ENCODE measurements at regions not wholly inside any gene's neighbourhood (a gene's known extent, or its start where the extent isn't known, plus 50 kb on each side); places are given as distances from the start of the nearest gene placed in this dataset.

DNA sequence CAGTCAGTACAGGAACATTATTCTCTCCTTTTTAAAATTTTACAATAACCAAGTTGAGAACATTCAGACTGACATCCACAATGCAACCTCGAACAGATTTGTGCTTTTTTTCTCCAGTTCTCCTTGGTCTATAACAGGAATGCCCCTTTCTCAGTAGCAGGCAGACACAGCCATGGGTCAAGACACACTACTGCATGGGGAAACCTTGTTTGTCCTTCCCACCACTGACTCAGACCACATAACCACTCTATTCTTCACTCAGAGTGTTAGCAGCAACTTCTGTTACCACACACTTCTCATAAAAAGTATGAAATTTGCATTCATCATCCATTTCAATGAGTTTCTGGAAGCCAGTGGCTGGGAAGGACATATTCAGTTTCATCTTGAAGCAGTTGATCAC lies 421.7 kb downstream of the ADRA2A start (continued):
- TF ChIP-seq ASH2L (IDR thresholded peaks at IDR 0.05; ENCODE audit: low read length), result no peak

DNA sequence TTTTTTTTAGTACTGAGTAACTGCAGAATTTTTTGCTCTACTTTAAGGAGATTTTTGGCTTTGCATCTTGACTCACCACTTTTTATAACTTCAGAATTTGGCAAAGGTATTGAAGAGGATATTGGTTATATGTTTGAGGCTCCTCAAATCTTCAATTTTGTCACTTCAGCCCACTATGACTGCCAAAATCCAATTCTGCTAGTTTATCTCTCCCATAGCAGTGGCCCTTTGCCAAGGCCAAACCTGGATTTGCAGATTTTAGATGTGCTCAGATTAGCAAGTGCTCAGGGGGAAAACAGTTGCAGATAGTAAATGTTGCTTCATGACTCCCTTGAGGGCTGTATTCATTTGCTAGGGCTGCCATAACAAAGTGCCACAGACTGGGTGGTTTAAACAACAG lies 427.5 kb downstream of the ADRA2A start:
- Histone ChIP-seq H3K36me3 (ENCODE audit: control insufficient read depth in 2 of 4, insufficient read depth in 4 of 4, low read length in 3 of 4) (peaks cover 0 to 17% (median 0%) of the 10 kb centered on the region in 4 experiments; a peak in 3 of 8 replicates), H3K9ac (replicated peaks in 1 of 4; ENCODE audit: extremely low read depth in 1 of 4, low read depth in 3 of 4, low read length in 3 of 4) (no peak overlapping the region), H2BK15ac (ENCODE audit: low read length) (no peak overlapping the region), H3K4ac (replicated peaks; ENCODE audit: insufficient read length, low read depth, low read length) (no peak overlapping the region), H2AFZ (ENCODE audit: low read length) (no peak overlapping the region), H2AK5ac (ENCODE audit: low read depth, low read length) (no peak overlapping the region), H2BK12ac (ENCODE audit: low read depth, low read length) (no peak overlapping the region), H3K4me1 (replicated peaks in 1 of 4; ENCODE audit: control insufficient read depth in 3 of 4, insufficient read depth in 4 of 4, low read length in 3 of 4) (peaks cover 3 to 11% (median 7%) of the 10 kb centered on the region in 4 experiments), H4K8ac (ENCODE audit: extremely low read depth, insufficient read depth, low read length) (no peak overlapping the region), H3K9me3 (ENCODE audit: insufficient read depth in 2 of 2, low read depth in 1 of 2, low read length in 1 of 2) (peaks cover 17 to 18% of the 10 kb centered on the region in 2 experiments), H2BK120ac (replicated peaks; ENCODE audit: low read depth, low read length) (no peak overlapping the region), H3K23ac (ENCODE audit: insufficient read length) (no peak overlapping the region), H3K18ac (ENCODE audit: extremely low read depth, low read length) (no peak overlapping the region), H3K27me3 (replicated peaks in 1 of 4; ENCODE audit: control insufficient read depth in 3 of 4, extremely low read depth in 1 of 4, insufficient read depth in 3 of 4, low read length in 3 of 4) (no peaks in the 10 kb centered on the region), H2BK20ac (ENCODE audit: low read length) (no peak overlapping the region), H2BK5ac (ENCODE audit: low read depth, low read length) (no peak overlapping the region), H3K23me2 (ENCODE audit: low read depth, low read length) (no peaks in the 10 kb centered on the region), H3K4me2 (ENCODE audit: insufficient read depth in 1 of 2, low read depth in 2 of 2, low read length in 2 of 2) (no peak overlapping the region), H3K79me2 (ENCODE audit: control insufficient read depth in 1 of 2, insufficient read depth in 2 of 2, low read length in 2 of 2) (no peaks in the 10 kb centered on the region), H3K27ac (ENCODE audit: low read depth, low read length) (no peak overlapping the region), H4K5ac (ENCODE audit: insufficient read length, low read depth, low read length) (no peak overlapping the region), H3K79me1 (ENCODE audit: low read depth, low read length) (no peaks in the 10 kb centered on the region), H4K20me1 (replicated peaks in 1 of 2; ENCODE audit: control insufficient read depth in 1 of 2, insufficient read depth in 2 of 2, low read length in 2 of 2) (no peaks in the 10 kb centered on the region), H3K56ac (replicated peaks; ENCODE audit: insufficient read length, low read depth, low read length) (no peak overlapping the region), H3K4me3 (ENCODE audit: extremely low read depth in 1 of 4, insufficient read depth in 2 of 4, low read depth in 3 of 4, low read length in 4 of 4) (no peak overlapping the region), H4K91ac (replicated peaks; ENCODE audit: insufficient read length, low read length) (no peak overlapping the region), H3K14ac (ENCODE audit: insufficient read length) (no peak overlapping the region)
- no peak for TF ChIP-seq PHF8 (conservative IDR thresholded peaks at IDR 0.05; ENCODE audit: low read depth, low read length)
- TF ChIP-seq RBBP5 (IDR thresholded peaks at IDR 0.05; ENCODE audit: borderline replicate concordance, low read depth, low read length), result no peak
- TF ChIP-seq TAF7 (optimal IDR thresholded peaks at IDR 0.05; ENCODE audit: borderline replicate concordance, low read depth, low read length), result no peak
- no peak for TF ChIP-seq SAP30 (IDR thresholded peaks at IDR 0.05; ENCODE audit: insufficient read depth, insufficient replicate concordance, low read length)
- no peak for TF ChIP-seq KDM1A (IDR thresholded peaks at IDR 0.05; ENCODE audit: borderline replicate concordance, low read length)
- no peak for TF ChIP-seq SP1 (IDR thresholded peaks at IDR 0.05; ENCODE audit: low read depth, low read length)
- no peak for TF ChIP-seq NRF1 (IDR thresholded peaks at IDR 0.05; ENCODE audit: low read depth, low read length)
- no peak for DNase-seq (ENCODE audit: low read depth in 1 of 2, low spot score in 2 of 2)
- FAIRE-seq, result no peak
- ChIA-PET POLR2A (ENCODE audit: partially characterized antibody) (no interaction called here), CTCF (ENCODE audit: partially characterized antibody) (no interaction called here)

Data from H1 (cell line).